HS-27A (cell line): ENCODE measurements at regions not wholly inside any gene's neighbourhood (a gene's known extent, or its start where the extent isn't known, plus 50 kb on each side); places are given as distances from the start of the nearest gene placed in this dataset.

Source experiments
- DNase-seq: peaks from one replicate; pipeline ENCODE4 v3.0.0-alpha.2; 2012; ENCODE audit warnings: low read depth, missing footprints

DNA sequence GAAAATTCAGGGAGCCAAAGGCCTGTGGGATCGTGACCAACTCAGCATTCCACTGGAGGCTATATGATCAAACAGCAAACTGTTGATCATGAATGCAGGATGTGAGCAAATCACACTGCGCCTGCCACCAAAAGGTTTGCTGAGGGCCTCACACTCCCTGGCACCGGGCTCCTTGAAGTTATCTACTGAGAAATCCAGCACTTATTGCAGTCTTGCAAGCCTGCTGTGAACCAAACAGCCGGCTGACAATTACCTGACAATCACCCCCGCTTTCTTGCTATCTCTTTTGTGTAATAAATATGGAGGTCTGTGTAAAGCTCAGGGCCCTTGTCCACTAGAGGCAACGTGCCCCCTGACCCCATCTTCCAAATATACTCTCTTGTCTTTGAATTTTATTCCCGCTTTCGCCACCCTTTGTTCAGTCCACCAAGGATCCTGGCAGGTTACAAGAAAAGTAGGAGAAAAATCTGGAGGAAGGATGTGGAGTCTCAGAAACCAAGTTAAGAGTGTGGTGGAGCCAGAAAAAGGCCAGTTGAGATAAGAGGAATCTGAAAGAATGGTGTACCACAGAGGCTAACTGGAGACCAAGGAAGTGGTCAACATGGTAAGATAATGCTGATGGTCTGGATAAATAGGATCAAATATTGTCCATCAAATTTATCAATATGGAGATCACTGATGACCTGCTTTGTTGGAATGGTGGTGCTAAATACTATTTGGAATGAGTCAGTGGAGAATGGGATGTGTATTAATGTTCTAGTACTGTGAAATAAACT is 229.2 kb downstream of the ALX1 start:
- no peak for DNase-seq

DNA sequence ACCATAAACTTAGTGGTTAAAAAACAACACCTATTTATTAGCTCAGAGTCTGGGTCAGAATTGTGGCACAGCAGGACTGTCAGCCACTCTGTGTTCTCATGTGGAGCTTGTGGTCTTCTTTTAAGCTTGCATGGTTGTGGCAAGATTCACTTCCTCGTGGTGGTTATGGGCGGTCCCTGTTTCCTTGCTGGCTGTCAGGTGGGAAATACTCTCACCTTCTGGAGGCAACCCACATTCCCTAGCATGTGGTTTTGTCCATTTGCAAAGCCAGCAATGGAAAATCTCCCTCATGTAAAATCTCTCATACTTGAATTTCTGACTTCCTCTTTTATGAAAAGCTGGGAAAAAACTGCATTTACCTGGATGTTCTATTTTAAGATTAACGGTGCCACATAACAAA is 229.8 kb downstream of the ALX1 start:
- no peak for DNase-seq

DNA sequence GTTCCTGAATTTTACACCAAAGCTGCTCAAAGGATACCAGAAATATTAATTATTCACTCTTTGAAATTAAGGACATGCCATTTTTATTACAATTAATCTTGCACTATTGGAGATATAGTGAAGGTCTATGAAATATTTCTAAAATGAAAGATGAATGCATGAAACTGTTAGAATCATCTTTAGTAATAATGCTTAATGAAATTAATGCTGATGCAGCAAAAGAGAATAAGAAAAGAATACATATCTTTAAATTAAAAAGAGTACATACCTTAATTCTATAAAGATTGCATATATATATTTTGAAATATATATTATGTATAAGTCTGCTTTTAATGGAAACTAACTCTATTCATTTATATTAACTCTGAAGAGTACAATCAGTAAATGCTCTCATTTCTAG is 236.0 kb downstream of the ALX1 start:
- no peak for DNase-seq

GRCh38 chr12:85516667-85517325 is 236.8 kb downstream of the ALX1 start:
- DNase-seq: no peak

DNA sequence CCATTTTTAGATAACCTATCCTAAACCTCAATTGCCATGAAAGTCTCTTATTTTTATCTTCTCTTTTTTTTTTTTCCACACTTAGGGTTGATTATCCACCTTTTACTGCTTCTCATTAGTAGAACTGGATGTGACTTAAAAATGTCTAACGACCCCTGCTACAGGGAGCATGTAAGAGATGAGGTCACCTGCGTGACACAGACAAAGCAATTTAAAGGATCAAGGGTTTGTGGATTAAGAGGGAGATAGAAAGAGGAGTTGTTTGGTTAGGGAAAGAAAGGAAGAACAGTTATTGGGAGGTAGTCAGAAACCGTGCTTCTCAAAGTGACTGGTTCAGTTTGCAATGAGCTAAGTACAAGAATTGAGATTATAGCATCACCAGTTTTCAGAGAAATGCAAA is 239.1 kb downstream of the ALX1 start:
- DNase-seq: no peak

DNA sequence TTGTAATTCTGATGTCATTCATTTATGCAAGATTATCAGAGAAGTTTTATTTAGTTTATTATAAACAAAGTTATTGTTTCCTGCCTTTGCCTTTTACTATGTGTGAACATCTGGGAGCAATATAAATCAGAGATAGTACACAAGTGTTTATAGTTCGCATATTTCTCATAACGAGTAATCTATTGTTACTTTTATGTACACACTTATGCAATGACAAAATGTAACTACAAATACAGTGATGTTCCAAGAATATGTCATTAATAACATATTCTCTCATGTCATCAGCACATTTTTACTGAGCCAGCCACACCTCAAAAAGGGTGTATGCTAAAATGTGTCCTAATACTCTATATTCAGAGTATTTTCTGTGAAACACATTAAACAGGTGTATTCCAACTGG is 243.2 kb downstream of the ALX1 start:
- no peak for DNase-seq

GRCh38 chr12:85527192-85527591 is 247.2 kb downstream of the ALX1 start:
- DNase-seq: no peak

- DNase-seq: no peak
Measured at GRCh38 chr12:85529896-85530295, 249.9 kb downstream of the ALX1 start.

GRCh38 chr12:85530456-85530855 is 250.4 kb downstream of the ALX1 start:
- no peak for DNase-seq

DNA sequence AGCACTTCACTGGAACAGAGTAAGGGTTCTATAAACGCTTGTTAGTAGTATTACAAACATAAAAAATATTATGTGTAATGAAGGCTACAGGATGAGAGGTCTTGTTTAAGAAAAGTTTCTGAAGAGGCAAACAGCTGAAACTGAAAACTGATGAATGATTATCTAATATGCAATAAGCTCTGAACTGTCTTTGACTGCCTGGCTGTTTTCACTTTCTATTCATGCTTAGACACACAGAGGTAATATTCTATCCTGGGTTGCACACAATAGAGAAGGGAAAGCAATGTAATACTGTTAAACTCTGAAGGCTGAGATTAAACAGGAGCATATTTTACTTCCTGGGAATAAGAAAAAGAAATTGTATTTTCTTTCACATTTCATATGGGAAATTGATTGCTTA is 251.3 kb downstream of the ALX1 start:
- no peak for DNase-seq

DNA sequence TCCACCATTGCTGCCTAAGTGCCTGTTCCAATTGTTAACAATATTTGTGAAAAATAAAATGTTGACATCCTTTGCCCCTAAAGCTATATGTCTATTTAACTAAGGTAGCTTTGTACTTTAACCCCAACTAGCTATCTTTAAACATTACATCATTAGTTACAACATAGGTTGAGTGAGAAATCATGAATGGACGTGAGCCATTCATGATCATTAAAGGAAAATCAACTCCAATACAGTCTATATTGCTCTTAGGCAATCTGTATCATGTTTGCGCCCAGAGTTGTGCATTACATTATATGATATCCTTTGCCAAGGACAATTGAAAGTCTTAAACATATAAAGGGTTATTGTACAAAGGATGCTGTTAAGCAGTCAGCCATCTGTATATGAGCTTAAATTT is 269.6 kb downstream of the ALX1 start:
- no peak for DNase-seq

GRCh38 chr12:85550924-85551323 is 270.9 kb downstream of the ALX1 start:
- no peak for DNase-seq

DNA sequence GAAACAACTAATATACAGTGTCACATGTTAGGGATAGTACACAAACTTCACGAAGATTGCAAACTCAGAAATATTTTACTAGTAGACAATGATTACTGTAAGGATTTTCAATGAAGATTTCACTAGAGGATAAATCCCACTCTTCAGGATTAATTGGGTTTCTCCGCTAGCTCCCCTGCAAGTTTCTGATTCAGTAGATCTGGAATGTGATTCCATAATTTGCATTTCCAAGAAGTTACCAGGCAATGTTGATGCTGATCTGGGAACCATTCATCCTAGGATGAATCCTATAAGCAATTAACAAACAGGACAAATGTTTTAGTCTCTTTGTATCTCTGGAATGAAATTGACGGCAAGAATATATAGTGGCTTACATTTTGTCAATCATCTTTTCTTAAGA is 272.4 kb downstream of the ALX1 start:
- no peak for DNase-seq

GRCh38 chr12:85557850-85558249 is 277.8 kb downstream of the ALX1 start:
- no peak for DNase-seq

GRCh38 chr12:85558684-85559083 is 277.5 kb downstream of the RASSF9 start:
- no peak for DNase-seq

DNA sequence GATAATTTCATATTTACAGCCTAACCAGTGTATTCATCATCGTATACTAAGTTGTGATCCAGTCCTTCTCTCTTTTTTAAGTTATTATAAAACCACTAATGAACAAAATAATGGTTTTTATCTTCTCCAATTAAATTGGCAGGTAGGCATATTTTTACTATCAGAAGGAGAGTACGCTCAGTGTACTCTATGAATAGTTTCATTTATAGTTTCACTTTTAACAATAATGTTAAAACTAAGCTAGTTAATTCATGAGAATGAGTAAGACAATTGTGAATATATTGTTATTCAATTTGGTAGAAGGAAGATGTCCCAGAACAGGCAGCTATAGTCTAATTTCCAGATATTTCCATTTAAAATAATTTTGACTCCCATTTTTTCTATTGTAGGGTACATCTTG is 277.1 kb downstream of the RASSF9 start:
- DNase-seq: no peak

DNA sequence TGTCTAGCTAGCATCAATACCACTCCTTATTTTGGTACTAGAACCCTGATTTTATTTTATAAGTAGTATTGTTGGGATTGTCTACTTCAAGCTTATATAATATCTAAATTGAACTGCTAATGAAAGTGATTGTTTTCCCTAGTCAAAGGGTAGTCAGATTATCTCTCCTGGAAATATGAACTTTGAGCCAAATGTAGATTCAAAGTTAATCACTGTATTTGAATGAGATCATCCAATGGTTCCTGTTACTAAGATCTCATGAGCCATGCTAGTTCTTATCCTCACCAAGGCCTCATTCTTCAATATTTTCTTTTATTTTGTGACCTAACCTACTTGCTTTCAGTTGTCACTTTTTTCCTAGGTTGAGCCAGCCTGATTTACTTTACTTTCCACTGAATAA is 276.7 kb downstream of the RASSF9 start:
- DNase-seq: no peak

- no peak for DNase-seq
Measured at GRCh38 chr12:85562765-85563164, 273.4 kb downstream of the RASSF9 start.

DNA sequence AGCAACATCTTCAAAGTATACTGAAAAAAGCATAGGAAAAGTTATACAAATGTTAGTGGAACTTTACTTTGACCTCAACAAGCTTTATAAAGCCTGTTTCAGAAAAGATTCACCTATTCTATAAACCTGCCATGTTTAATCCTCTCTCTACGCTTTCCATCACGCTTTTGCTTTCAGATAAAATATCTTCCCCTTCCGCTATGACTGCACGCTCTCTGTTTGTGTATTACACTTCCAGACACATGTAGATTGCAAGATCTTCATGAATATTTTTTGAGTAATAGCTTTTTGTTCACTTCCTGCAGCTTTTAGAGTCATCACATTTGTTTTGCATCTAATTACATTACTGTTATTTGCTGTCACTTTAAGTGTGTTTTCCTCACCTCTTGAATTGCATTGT is 271.4 kb downstream of the RASSF9 start:
- no peak for DNase-seq

GRCh38 chr12:85568395-85569103 is 267.7 kb downstream of the RASSF9 start:
- no peak for DNase-seq

DNA sequence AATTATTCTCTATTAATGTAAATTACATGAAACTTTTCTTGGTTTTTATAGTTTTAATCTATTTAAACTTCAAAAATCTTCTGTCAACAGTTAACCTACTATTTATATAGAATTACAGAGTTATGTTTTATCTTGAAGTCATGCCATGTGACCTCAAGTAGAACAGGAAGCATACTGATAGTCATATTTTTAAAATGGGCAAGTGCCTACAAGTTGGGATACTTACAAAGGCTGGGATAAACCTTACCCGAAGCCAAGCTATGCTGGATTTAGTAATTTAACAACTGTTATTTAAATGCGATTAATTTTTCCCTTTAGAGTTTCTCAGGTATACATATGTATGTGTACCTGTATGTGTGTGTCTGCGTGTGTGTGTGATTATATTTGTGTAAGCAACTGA is 266.9 kb downstream of the RASSF9 start:
- DNase-seq: no peak

DNA sequence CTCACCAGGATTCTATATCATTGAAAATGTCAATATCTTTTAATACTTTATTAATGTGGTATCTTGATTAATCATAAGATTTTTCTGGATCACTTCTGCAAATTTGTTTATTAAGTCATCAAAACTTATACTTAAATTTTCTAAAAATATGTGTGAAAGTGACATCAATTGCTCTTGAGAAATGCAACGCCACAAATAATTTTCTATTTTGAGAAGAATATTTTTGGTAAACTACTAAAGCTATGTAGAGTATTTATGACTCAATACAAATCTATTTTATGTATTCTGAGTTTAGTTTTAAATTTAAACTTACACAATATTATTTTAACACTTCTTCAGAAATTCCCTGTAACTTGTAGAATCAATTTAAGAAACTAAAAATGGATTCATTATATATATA is 263.3 kb downstream of the RASSF9 start:
- no peak for DNase-seq

DNA sequence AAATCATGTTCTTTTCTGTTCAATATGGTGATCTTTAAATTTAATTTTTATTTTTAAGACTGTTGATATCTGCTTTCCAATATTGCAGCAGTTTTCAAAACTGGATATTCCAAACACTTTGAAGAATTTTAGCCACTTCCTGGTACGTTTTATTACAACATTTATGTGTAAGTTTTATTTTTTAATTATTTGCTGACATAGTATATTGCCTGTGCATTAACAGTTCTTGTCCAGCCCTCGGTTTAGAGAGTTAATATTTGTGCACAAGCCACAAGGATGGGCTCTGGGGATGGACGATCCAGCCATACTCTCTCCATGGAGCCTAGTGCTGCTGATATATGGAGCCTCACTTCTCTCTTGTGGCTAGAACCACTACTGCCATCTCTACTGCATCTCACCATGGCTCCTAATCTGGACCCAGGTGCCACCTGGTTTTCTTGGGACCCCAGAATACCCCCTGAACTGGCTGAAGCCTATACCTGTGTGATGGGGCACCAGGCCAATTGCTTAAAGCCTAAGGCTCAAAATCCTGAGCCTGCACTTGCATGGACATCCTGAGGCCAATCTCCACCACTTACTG is 262.5 kb downstream of the RASSF9 start:
- DNase-seq: no peak
